HL-60 (cell line): ENCODE measurements at regions not wholly inside any gene's neighbourhood (a gene's known extent, or its start where the extent isn't known, plus 50 kb on each side); places are given as distances from the start of the nearest gene placed in this dataset.

Experiments
- CTCF ChIP-seq: IDR thresholded peaks from one replicate; pipeline ENCODE4 v1.5.1; 2011; ENCODE audit warnings: low read length, control low read depth, inconsistent platforms; ENCODE audit not compliant: insufficient read depth
- GABPA ChIP-seq: IDR thresholded peaks from 2 replicates; pipeline ENCODE4 v1.6.1; 2012; ENCODE audit warnings: low read depth
- POLR2AphosphoS5 ChIP-seq: IDR thresholded peaks from 2 replicates; pipeline ENCODE4 v1.6.1; 2012; ENCODE audit warnings: low read depth

- no peak for TF ChIP-seq GABPA
- TF ChIP-seq CTCF: no peak
- no peak for TF ChIP-seq POLR2AphosphoS5
Measured at GRCh38 chr6:139595183-139595582, 220.7 kb upstream of the CITED2 start.
